GM23338 (cell line): ENCODE measurements at regions not wholly inside any gene's neighbourhood (a gene's known extent, or its start where the extent isn't known, plus 50 kb on each side); places are given as distances from the start of the nearest gene placed in this dataset.

Source experiments
- ATAC-seq: fragments of 200-7000 bp; cut with Tn5 transposase; 3 replicates; pipeline ENCODE4 v1.9.1; 2020
- DNase-seq: peaks from one replicate; pipeline ENCODE4 v3.0.0-alpha.2; 2015; ENCODE audit warnings: low spot score
- H2AFZ ChIP-seq: fragments of 200-600 bp; sonication (generic); 2 replicates; pipeline ENCODE4 v1.8.0; 2016; ENCODE audit warnings: antibody characterized with exemption, mild to moderate bottlenecking, moderate library complexity
- H3F3A ChIP-seq: fragments of 200-600 bp; sonication (generic); replicated peaks from 2 replicates; pipeline ENCODE4 v1.8.0; 2017; ENCODE audit warnings: antibody characterized with exemption, mixed run types, low read depth
- H3K27ac ChIP-seq: fragments of 200-600 bp; sonication (generic); 2 replicates; pipeline ENCODE4 v1.6.1; 2016; ENCODE audit warnings: low read depth
- H3K27me3 ChIP-seq: fragments of 200-600 bp; sonication (generic); 2 replicates; pipeline ENCODE4 v1.8.0; 2016; ENCODE audit warnings: mild to moderate bottlenecking, mixed run types, moderate library complexity; ENCODE audit not compliant: insufficient read depth
- H3K36me3 ChIP-seq: fragments of 200-600 bp; sonication (generic); 2 replicates; pipeline ENCODE4 v1.8.0; 2016; ENCODE audit warnings: mild to moderate bottlenecking; ENCODE audit not compliant: insufficient read depth
- H3K4me1 ChIP-seq: fragments of 200-600 bp; sonication (generic); 2 replicates; pipeline ENCODE4 v1.8.0; 2016; ENCODE audit warnings: mild to moderate bottlenecking, moderate library complexity; ENCODE audit not compliant: insufficient read depth
- H3K4me2 ChIP-seq: fragments of 200-600 bp; sonication (generic); 2 replicates; pipeline ENCODE4 v1.7.1; 2017; ENCODE audit warnings: mixed run types
- H3K4me3 ChIP-seq: fragments of 200-600 bp; sonication (generic); 2 replicates; pipeline ENCODE4 v1.6.1; 2016; ENCODE audit warnings: mixed run types
- H3K79me2 ChIP-seq: fragments of 200-600 bp; sonication (generic); replicated peaks from 2 replicates; pipeline ENCODE4 v1.8.0; 2017; ENCODE audit warnings: mild to moderate bottlenecking; ENCODE audit not compliant: insufficient read depth
- H3K9me2 ChIP-seq: fragments of 200-600 bp; sonication (generic); 2 replicates; pipeline ENCODE4 v1.8.0; 2017; ENCODE audit not compliant: insufficient read depth
- H4K20me1 ChIP-seq: fragments of 200-600 bp; sonication (generic); replicated peaks from 2 replicates; pipeline ENCODE4 v1.8.0; 2017; ENCODE audit warnings: mild to moderate bottlenecking; ENCODE audit not compliant: insufficient read depth
- H3K27ac Mint-ChIP-seq: 2 replicates; pipeline ENCODE4 v1.8.0; 2020; ENCODE audit warnings: inconsistent platforms, mild to moderate bottlenecking, moderate library complexity, mixed read lengths
- H3K27me3 Mint-ChIP-seq: 3 replicates; pipeline ENCODE4 v1.8.0; 2022; ENCODE audit warnings: low read depth, mild to moderate bottlenecking, moderate library complexity, mixed read lengths, inconsistent platforms; ENCODE audit not compliant: insufficient read depth, poor library complexity
- H3K36me3 Mint-ChIP-seq: 3 replicates; pipeline ENCODE4 v1.8.0; 2021; ENCODE audit warnings: low read depth, mild to moderate bottlenecking, inconsistent platforms, moderate library complexity, mixed read lengths
- H3K4me1 Mint-ChIP-seq: 3 replicates; pipeline ENCODE4 v1.8.0; 2020; ENCODE audit warnings: mild to moderate bottlenecking, inconsistent platforms, mixed read lengths
- H3K4me3 Mint-ChIP-seq: 3 replicates; pipeline ENCODE4 v1.8.0; 2021; ENCODE audit warnings: moderate library complexity, mild to moderate bottlenecking, inconsistent platforms, mixed read lengths
- H3K9me3 Mint-ChIP-seq: 3 replicates; pipeline ENCODE4 v1.8.0; 2020; ENCODE audit warnings: moderate library complexity, mild to moderate bottlenecking, inconsistent platforms, mixed read lengths
- JUNB ChIP-seq: IDR thresholded peaks from one replicate; pipeline ENCODE4 v1.6.1; 2016; ENCODE audit warnings: antibody characterized with exemption; ENCODE audit not compliant: unreplicated experiment
- NANOG ChIP-seq: IDR thresholded peaks from 2 replicates; pipeline ENCODE4 v1.6.1; 2016; ENCODE audit warnings: antibody characterized with exemption, borderline replicate concordance
- ZNF114 ChIP-seq: fragments of 250-450 bp; sonication (Bioruptor Pico); IDR thresholded peaks from 2 replicates; pipeline ENCODE4 v1.5.0; 2020; ENCODE audit warnings: mild to moderate bottlenecking, moderate library complexity
- ZNF331 ChIP-seq: fragments of 250-450 bp; sonication (Bioruptor Pico); IDR thresholded peaks from 2 replicates; pipeline ENCODE4 v1.5.0; 2020; ENCODE audit warnings: low read depth, mild to moderate bottlenecking, moderate library complexity
- TF ChIP-seq, protein P1 (sequence below): IDR thresholded peaks from 2 replicates; pipeline ENCODE4 v1.6.1; 2016; ENCODE audit warnings: antibody characterized with exemption
- TF ChIP-seq, protein P2 (sequence below): fragments of 250-450 bp; sonication (Bioruptor Pico); IDR thresholded peaks from 2 replicates; pipeline ENCODE4 v1.5.0; 2020; ENCODE audit warnings: mild to moderate bottlenecking, moderate library complexity

DNA sequence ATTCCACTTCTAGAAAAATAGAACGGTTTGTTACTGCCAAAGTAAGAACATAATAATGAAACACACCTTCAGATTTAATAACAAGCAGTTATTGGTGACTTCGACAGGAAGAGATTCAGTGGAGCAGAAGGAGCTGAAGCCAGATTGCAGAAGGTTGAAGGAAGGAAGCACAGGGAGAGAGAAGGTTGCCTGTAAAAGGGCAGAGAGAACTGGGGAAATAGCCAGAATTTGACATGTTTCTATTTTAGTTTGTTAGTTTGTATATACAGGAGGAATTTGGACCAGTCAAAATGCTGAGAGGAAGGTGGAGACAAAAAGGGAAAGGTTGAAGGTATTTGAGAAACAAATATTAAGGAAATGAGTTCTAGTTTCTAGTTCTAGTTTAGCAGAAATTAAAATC is 269.2 kb upstream of the ELAVL2 start:
- Histone ChIP-seq H3F3A (no peaks in the 10 kb centered on the region), H2AFZ (no peak overlapping the region), H3K27ac (no peak overlapping the region), H3K79me2 (no peaks in the 10 kb centered on the region), H3K36me3 (no peaks in the 10 kb centered on the region), H3K9me2 (no peaks in the 10 kb centered on the region), H4K20me1 (no peaks in the 10 kb centered on the region), H3K27me3 (no peaks in the 10 kb centered on the region), H3K4me2 (no peak overlapping the region), H3K4me3 (no peak overlapping the region), H3K4me1 (no peaks in the 10 kb centered on the region)
- no peak for ATAC-seq
- peaks cover 6% of the 10 kb centered on the region; the same call in 2 of the 3 replicates for H3K9me3 Mint-ChIP-seq
- no peak overlapping the region for H3K4me3 Mint-ChIP-seq
- no peak for DNase-seq
- peaks cover 5% of the 10 kb centered on the region; the same call in 2 of the 3 replicates for H3K36me3 Mint-ChIP-seq
- TF ChIP-seq NANOG (no peak), ZNF114 (CRISPR knock-in tag) (no peak), ZNF331 (no peak), JUNB (no peak)
- TF ChIP-seq, protein P1, sequence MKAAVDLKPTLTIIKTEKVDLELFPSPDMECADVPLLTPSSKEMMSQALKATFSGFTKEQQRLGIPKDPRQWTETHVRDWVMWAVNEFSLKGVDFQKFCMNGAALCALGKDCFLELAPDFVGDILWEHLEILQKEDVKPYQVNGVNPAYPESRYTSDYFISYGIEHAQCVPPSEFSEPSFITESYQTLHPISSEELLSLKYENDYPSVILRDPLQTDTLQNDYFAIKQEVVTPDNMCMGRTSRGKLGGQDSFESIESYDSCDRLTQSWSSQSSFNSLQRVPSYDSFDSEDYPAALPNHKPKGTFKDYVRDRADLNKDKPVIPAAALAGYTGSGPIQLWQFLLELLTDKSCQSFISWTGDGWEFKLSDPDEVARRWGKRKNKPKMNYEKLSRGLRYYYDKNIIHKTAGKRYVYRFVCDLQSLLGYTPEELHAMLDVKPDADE = no peak
- TF ChIP-seq, protein P2, sequence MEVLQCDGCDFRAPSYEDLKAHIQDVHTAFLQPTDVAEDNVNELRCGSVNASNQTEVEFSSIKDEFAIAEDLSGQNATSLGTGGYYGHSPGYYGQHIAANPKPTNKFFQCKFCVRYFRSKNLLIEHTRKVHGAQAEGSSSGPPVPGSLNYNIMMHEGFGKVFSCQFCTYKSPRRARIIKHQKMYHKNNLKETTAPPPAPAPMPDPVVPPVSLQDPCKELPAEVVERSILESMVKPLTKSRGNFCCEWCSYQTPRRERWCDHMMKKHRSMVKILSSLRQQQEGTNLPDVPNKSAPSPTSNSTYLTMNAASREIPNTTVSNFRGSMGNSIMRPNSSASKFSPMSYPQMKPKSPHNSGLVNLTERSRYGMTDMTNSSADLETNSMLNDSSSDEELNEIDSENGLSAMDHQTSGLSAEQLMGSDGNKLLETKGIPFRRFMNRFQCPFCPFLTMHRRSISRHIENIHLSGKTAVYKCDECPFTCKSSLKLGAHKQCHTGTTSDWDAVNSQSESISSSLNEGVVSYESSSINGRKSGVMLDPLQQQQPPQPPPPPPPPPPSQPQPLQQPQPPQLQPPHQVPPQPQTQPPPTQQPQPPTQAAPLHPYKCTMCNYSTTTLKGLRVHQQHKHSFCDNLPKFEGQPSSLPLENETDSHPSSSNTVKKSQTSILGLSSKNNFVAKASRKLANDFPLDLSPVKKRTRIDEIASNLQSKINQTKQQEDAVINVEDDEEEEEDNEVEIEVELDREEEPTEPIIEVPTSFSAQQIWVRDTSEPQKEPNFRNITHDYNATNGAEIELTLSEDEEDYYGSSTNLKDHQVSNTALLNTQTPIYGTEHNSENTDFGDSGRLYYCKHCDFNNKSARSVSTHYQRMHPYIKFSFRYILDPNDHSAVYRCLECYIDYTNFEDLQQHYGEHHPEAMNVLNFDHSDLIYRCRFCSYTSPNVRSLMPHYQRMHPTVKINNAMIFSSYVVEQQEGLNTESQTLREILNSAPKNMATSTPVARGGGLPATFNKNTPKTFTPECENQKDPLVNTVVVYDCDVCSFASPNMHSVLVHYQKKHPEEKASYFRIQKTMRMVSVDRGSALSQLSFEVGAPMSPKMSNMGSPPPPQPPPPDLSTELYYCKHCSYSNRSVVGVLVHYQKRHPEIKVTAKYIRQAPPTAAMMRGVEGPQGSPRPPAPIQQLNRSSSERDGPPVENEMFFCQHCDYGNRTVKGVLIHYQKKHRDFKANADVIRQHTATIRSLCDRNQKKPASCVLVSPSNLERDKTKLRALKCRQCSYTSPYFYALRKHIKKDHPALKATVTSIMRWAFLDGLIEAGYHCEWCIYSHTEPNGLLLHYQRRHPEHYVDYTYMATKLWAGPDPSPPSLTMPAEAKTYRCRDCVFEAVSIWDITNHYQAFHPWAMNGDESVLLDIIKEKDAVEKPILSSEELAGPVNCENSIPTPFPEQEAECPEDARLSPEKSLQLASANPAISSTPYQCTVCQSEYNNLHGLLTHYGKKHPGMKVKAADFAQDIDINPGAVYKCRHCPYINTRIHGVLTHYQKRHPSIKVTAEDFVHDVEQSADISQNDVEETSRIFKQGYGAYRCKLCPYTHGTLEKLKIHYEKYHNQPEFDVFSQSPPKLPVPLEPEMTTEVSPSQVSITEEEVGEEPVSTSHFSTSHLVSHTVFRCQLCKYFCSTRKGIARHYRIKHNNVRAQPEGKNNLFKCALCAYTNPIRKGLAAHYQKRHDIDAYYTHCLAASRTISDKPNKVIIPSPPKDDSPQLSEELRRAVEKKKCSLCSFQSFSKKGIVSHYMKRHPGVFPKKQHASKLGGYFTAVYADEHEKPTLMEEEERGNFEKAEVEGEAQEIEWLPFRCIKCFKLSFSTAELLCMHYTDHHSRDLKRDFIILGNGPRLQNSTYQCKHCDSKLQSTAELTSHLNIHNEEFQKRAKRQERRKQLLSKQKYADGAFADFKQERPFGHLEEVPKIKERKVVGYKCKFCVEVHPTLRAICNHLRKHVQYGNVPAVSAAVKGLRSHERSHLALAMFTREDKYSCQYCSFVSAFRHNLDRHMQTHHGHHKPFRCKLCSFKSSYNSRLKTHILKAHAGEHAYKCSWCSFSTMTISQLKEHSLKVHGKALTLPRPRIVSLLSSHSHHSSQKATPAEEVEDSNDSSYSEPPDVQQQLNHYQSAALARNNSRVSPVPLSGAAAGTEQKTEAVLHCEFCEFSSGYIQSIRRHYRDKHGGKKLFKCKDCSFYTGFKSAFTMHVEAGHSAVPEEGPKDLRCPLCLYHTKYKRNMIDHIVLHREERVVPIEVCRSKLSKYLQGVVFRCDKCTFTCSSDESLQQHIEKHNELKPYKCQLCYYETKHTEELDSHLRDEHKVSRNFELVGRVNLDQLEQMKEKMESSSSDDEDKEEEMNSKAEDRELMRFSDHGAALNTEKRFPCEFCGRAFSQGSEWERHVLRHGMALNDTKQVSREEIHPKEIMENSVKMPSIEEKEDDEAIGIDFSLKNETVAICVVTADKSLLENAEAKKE (CRISPR knock-in tag) = no peak
- H3K27ac Mint-ChIP-seq = no peak overlapping the region
- H3K27me3 Mint-ChIP-seq = peaks cover 2% of the 10 kb centered on the region
- H3K4me1 Mint-ChIP-seq = no peaks in the 10 kb centered on the region
